OCI-LY7 (cell line): ENCODE measurements at regions not wholly inside any gene's neighbourhood (a gene's known extent, or its start where the extent isn't known, plus 50 kb on each side); places are given as distances from the start of the nearest gene placed in this dataset.

Experiments
- CTCF ChIP-seq: fragments of 200-600 bp; sonication (generic); conservative IDR thresholded peaks from 2 replicates; pipeline ENCODE4 v1.5.1; 2014; ENCODE audit warnings: mild to moderate bottlenecking, antibody characterized with exemption, low read length, moderate library complexity, mixed read lengths
- EZH2phosphoT487 ChIP-seq: fragments of 200-600 bp; sonication (generic); IDR thresholded peaks from 2 replicates; pipeline ENCODE4 v1.6.1; 2018; ENCODE audit warnings: low read depth, borderline replicate concordance, mild to moderate bottlenecking, mixed run types, antibody characterized with exemption, low read length, moderate library complexity, mixed read lengths

GRCh38 chr3:168168743-168169142 is 73.0 kb upstream of the GOLIM4 start:
- TF ChIP-seq CTCF (no peak), EZH2phosphoT487 (no peak)
